Upper lobe of left lung (tissue), 6 donors: ENCODE measurements at regions not wholly inside any gene's neighbourhood (a gene's known extent, or its start where the extent isn't known, plus 50 kb on each side); places are given as distances from the start of the nearest gene placed in this dataset.
"Not testable (repeated sequence)": the region's sequence is repeated elsewhere in the genome, so short reads cannot be mapped to it uniquely, and the experiment has no call there.

ENCODE experiments used
- ATAC-seq, 2 donors: fragments of 200-7000 bp; cut with Tn5 transposase; one replicate each; pipeline ENCODE4 v1.9.1; 2022; ENCODE audit warnings: mild to moderate bottlenecking in 2 of 2, moderate library complexity in 2 of 2; ENCODE audit not compliant: low FRiP score in 2 of 2
- DNase-seq, 2 donors: peaks; one replicate each; pipeline ENCODE4 v3.0.0-alpha.2; 2019 to 2020
- H3K27ac ChIP-seq, 4 donors: fragments of 200-600 bp; sonication (generic); one replicate each; pipeline ENCODE4 v1.5.1; 2016 to 2019
- H3K27me3 ChIP-seq, 4 donors: fragments of 200-600 bp; sonication (generic); one replicate each; pipeline ENCODE4 v1.5.1; 2017 to 2019
- H3K36me3 ChIP-seq, 4 donors: fragments of 200-600 bp; sonication (generic); one replicate each; pipeline ENCODE4 v1.5.1; 2016 to 2019
- H3K4me1 ChIP-seq, 4 donors: fragments of 200-600 bp; sonication (generic); one replicate each; pipeline ENCODE4 v1.5.1; 2018 to 2019
- H3K4me3 ChIP-seq, 4 donors: fragments of 200-600 bp; sonication (generic); one replicate each; pipeline ENCODE4 v1.5.1; 2017 to 2019; ENCODE audit warnings: mild to moderate bottlenecking in 2 of 4, moderate library complexity in 1 of 4
- H3K9me3 ChIP-seq, 4 donors: fragments of 200-600 bp; sonication (generic); one replicate each; pipeline ENCODE4 v1.5.1; 2018 to 2019
- CTCF ChIP-seq, 6 experiments: fragments of 450-650 bp in 4 of 6; fragments of 200-600 bp in 2 of 6; sonication (generic) in 2 of 6; IDR thresholded peaks; one replicate each; pipeline ENCODE4 v1.5.1; 2016 to 2019; ENCODE audit warnings: antibody characterized with exemption in 6 of 6
- EP300 ChIP-seq, 4 donors: sonication (generic); formaldehyde crosslinking; IDR thresholded peaks; one replicate each; pipeline ENCODE4 v1.5.1; 2017; ENCODE audit warnings: antibody characterized with exemption in 4 of 4, control low read depth in 2 of 4
- WGBS, 2 donors: methylation state at CpG; one replicate each; pipeline ENCODE4 v1.1.5; 2017 to 2018; 5-methylcytosine and 5-hydroxymethylcytosine counted together
- donor health status: DM: no; HTN: no; CAD: no; lungs with moderate emphysema.
- donor health status: DM: no; HTN: yes; CAD: no; lungs with severe emphysema.

GRCh38 chr7:65656494-65657188, 216.2 kb upstream of the VKORC1L1 start:
- no CpG with 5 or more reads among the region's 5 CpGs for WGBS, 2 donors
- H3K27ac ChIP-seq, DNase-seq, H3K36me3 ChIP-seq, H3K9me3 ChIP-seq, H3K4me3 ChIP-seq, H3K4me1 ChIP-seq, ATAC-seq, H3K27me3 ChIP-seq: not testable (repeated sequence)

- 80 to 83% methylated on average over 6 of the region's 6 CpGs for WGBS, 2 donors
These were observed 189.5 kb upstream of the VKORC1L1 start for GRCh38 chr7:65683362-65683761.

DNA sequence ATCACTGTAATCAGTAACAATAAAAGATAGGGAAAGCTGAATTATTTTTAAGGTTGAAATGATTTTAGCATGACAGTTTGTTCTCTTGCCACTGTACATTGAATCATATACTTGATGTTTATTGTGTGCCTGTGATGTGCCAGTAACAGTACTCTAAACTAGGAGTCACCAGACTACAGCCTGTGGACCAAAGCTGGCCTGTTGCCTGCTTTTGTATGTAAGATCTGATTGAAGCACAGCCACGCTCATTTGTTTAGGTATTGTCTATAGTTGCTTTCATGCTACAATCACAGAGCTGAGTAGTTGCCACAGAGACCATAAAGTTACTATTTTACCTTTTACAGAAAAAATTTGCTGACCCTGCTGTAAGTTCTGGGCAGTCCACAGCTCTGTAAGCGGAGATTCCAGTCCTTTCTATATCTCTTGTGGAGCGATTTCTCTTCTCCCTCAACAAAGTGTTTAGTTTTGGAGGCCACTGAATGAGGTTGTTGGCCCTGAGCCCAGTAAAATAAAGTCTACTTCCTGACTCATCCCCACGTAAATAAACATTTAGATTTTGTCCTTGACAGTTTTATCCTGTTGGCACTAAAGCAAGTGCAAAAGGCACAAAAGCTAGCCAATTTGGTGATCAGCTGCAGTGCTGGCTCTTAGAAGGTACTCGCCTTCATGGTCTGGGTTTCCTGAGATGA, 173.7 kb upstream of the VKORC1L1 start:
- H3K27ac ChIP-seq, H3K4me3 ChIP-seq, H3K9me3 ChIP-seq, DNase-seq, H3K4me1 ChIP-seq, H3K27me3 ChIP-seq, ATAC-seq, H3K36me3 ChIP-seq: not testable (repeated sequence)
- 100% methylated on average over 1 of the region's 5 CpGs; no CpG with 5 or more reads in 1 of the 2 donors for WGBS, 2 donors

More at GRCh38 chr7:65683362-65683761, 189.5 kb upstream of the VKORC1L1 start:
- not testable (repeated sequence) for H3K27me3 ChIP-seq, H3K4me1 ChIP-seq, H3K36me3 ChIP-seq, H3K4me3 ChIP-seq, H3K9me3 ChIP-seq, ATAC-seq, H3K27ac ChIP-seq, DNase-seq

DNA sequence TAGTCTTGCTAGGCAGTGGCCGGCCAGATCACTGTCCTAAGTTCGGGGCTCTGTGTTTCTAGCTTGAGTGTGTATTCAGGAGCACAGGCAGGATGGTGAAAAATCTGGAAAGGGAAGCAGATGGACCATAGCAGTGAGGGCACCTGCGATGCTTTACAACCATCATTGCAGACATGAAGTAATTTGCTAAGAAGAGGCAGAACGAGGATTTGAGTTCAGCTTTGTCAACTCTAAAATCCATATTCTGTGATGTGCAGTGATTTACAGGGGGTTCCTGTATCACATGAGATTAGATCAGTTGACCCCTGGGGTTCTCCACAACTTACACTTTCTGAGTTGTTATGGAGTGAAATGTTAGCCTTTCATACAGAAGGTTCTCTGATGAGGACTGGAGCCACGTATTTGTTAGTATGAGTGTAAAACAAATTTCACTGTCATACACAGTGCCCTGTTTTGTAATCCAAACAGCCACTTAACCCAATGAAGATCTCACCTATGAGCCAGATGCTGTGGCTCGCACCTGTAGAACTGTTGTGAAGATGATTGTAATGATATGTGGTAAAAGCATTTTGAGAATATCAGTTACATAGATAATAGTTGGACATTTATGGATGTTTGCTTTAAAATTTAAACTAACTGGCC, 173.0 kb upstream of the VKORC1L1 start:
- not testable (repeated sequence) for H3K27me3 ChIP-seq, H3K27ac ChIP-seq, H3K36me3 ChIP-seq, ATAC-seq, H3K4me1 ChIP-seq, H3K4me3 ChIP-seq, DNase-seq, H3K9me3 ChIP-seq
- WGBS, 2 donors, result 78 to 87% methylated on average over 4 of the region's 6 CpGs

DNA sequence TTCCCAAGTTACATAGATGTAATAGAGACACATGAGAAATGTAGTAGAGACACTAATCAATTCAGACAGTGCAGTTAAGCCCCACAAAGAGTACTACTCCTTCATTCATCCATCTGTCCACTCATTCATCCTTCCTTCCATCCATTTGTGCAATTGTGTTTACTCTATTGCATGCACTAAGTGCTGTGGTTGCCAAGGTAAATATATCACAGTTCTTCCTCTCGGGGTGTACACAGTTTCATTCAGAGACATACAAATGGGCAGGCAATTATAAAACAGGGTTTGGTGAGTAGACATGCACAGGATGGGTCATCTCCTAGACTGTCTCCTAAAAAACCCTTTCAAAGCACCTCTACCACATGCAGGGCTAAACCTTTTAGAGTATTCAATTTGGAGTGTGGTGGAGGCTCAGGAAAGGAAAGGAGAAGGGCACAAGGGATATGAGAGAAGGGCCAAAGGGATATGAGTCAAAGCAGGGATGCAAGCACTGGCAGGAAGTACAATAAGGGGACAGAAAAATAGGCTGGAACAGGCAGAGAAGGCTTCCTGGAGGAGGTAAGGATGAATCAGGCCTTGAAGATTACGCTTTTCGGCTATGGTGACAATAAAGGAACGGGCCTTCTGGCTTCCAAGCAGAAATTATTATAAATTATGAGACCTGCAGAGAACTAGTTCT, 153.6 kb upstream of the VKORC1L1 start:
- H3K36me3 ChIP-seq, result not testable (repeated sequence)
- WGBS, 2 donors, result 66 to 72% methylated on average over 4 of the region's 4 CpGs

GRCh38 chr7:65722361-65722792, 150.5 kb upstream of the VKORC1L1 start:
- Histone ChIP-seq H3K27ac (no peak overlapping the region), H3K36me3 (peaks cover 0 to 10% (median 5%) of the 10 kb centered on the region in 4 donors), H3K9me3 (no peaks in the 10 kb centered on the region), H3K4me1 (no peaks in the 10 kb centered on the region), H3K27me3 (no peaks in the 10 kb centered on the region), H3K4me3 (no peak overlapping the region)
- 22 to 24% methylated on average over 11 of the region's 11 CpGs for WGBS, 2 donors
- ATAC-seq, result peak; percentile 73 to 81
- TF ChIP-seq CTCF (IDR thresholded peaks at IDR 0.05), result peak in 5 of 6 experiments; percentile 27 to 81 (median 63)
- TF ChIP-seq EP300 (IDR thresholded peaks at IDR 0.05), result no peak
- peak in 1 of 2 donors; percentile 73 for DNase-seq

More for the DNA sequence above, 153.6 kb upstream of the VKORC1L1 start:
- H3K9me3 ChIP-seq, H3K4me3 ChIP-seq, DNase-seq, H3K27ac ChIP-seq, H3K27me3 ChIP-seq, H3K4me1 ChIP-seq, ATAC-seq: not testable (repeated sequence)

GRCh38 chr7:65727182-65727581, 145.7 kb upstream of the VKORC1L1 start:
- H3K4me1 ChIP-seq, result peaks cover 0 to 11% (median 4%) of the 10 kb centered on the region in 4 donors
- WGBS, 2 donors, result 81 to 87% methylated on average over 4 of the region's 4 CpGs
- peaks cover 0 to 10% (median 5%) of the 10 kb centered on the region in 4 donors for H3K36me3 ChIP-seq
- H3K27me3 ChIP-seq, H3K4me3 ChIP-seq, DNase-seq, H3K27ac ChIP-seq, H3K9me3 ChIP-seq, ATAC-seq: not testable (repeated sequence)
